Pulmonary artery endothelial cell (primary cell): ENCODE measurements at regions not wholly inside any gene's neighbourhood (a gene's known extent, or its start where the extent isn't known, plus 50 kb on each side); places are given as distances from the start of the nearest gene placed in this dataset.

Source experiments
- DNase-seq: peaks from one replicate; pipeline ENCODE4 v3.0.0-alpha.2; 2011; ENCODE audit warnings: low read depth, low spot score

- DNase-seq, result no peak
Observed at GRCh38 chrX:10047133-10047532, 80.0 kb downstream of the CLDN34 start.

GRCh38 chrX:10047631-10048030, 80.5 kb downstream of the CLDN34 start:
- no peak for DNase-seq

GRCh38 chrX:10048076-10048475, 80.9 kb downstream of the CLDN34 start:
- DNase-seq, result no peak

GRCh38 chrX:10048707-10049106, 81.5 kb downstream of the CLDN34 start:
- DNase-seq, result no peak

GRCh38 chrX:10049236-10049635, 82.1 kb downstream of the CLDN34 start:
- no peak for DNase-seq

GRCh38 chrX:10050481-10050880, 83.3 kb downstream of the CLDN34 start:
- DNase-seq, result no peak

GRCh38 chrX:10051866-10052480, 84.8 kb downstream of the CLDN34 start:
- DNase-seq, result no peak

GRCh38 chrX:10052906-10053625, 85.9 kb downstream of the CLDN34 start:
- DNase-seq, result no peak

- no peak for DNase-seq
Observed at GRCh38 chrX:10054396-10054795, 87.2 kb downstream of the CLDN34 start.

GRCh38 chrX:10055430-10055829, 88.3 kb downstream of the CLDN34 start:
- DNase-seq, result no peak

GRCh38 chrX:10062352-10062751, 94.4 kb upstream of the CLCN4 start:
- DNase-seq, result no peak

GRCh38 chrX:10062980-10063379, 93.8 kb upstream of the CLCN4 start:
- no peak for DNase-seq

- DNase-seq, result no peak
Observed at GRCh38 chrX:10064736-10065135, 92.0 kb upstream of the CLCN4 start.

GRCh38 chrX:10070714-10071436, 85.9 kb upstream of the CLCN4 start:
- no peak for DNase-seq

GRCh38 chrX:10071451-10072144, 85.2 kb upstream of the CLCN4 start:
- DNase-seq, result no peak

GRCh38 chrX:10072786-10073568, 83.8 kb upstream of the CLCN4 start:
- DNase-seq, result no peak

- no peak for DNase-seq
Observed at GRCh38 chrX:10073671-10074070, 83.1 kb upstream of the CLCN4 start.

GRCh38 chrX:10074241-10074941, 82.4 kb upstream of the CLCN4 start:
- DNase-seq, result no peak

- DNase-seq, result no peak
Observed at GRCh38 chrX:10076765-10077164, 80.0 kb upstream of the CLCN4 start.

GRCh38 chrX:10077425-10078188, 79.2 kb upstream of the CLCN4 start:
- no peak for DNase-seq
